ENCODE measurements at regions not wholly inside any gene's neighbourhood (a gene's known extent, or its start where the extent isn't known, plus 50 kb on each side); places are given as distances from the start of the nearest gene placed in this dataset.

- no peak for DNase-seq
- H3K9me3 ChIP-seq = no peaks in the 10 kb centered on the region
- no peaks in the 10 kb centered on the region for H3K4me1 ChIP-seq (ENCODE audit: insufficient read depth)
- WGBS, 3 donors = 71 to 91% (median 91%) methylated on average over 2 of the region's 2 CpGs
- TF ChIP-seq CTCF (IDR thresholded peaks at IDR 0.05) (no peak), EP300 (IDR thresholded peaks at IDR 0.05) (no peak), POLR2A (IDR thresholded peaks at IDR 0.05) (no peak)
- H3K27ac ChIP-seq = no peak overlapping the region
- intact Hi-C loops (cut with DNase I) = no loop called here
- H3K4me3 ChIP-seq = no peak overlapping the region
- H3K36me3 ChIP-seq = no peaks in the 10 kb centered on the region
- H3K27me3 ChIP-seq = no peaks in the 10 kb centered on the region
These were observed 63.3 kb downstream of the DRD1 start for GRCh38 chr5:175380701-175381100.

DNA sequence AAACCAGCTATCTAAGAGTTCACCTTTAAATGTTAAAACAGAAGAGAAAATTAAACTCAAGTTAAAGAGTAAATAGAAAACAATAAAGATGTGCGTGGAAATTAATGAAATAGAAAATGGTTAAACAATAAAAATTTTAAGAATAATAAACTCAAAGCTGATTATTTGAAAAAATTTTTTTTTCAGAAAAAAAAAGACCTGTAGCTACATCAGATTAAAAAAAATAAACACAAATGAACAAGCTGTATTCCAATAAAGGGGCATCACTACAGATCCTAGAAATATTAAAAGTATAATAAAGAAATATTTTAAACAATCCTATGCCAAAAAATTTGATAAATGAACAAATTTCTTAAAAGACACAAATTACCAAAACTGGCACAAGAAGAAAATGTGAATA is 64.1 kb downstream of the DRD1 start:
- no peaks in the 10 kb centered on the region for H3K4me1 ChIP-seq (ENCODE audit: insufficient read depth)
- H3K27ac ChIP-seq = no peak overlapping the region
- intact Hi-C loops (cut with DNase I) = no loop called here
- no peaks in the 10 kb centered on the region for H3K9me3 ChIP-seq
- no peak overlapping the region for H3K4me3 ChIP-seq
- 0 to 45% (median 0%) methylated on average over 1 of the region's 1 CpG for WGBS, 3 donors
- DNase-seq = no peak
- no peak for TF ChIP-seq POLR2A (IDR thresholded peaks at IDR 0.05)
- no peak for TF ChIP-seq CTCF (IDR thresholded peaks at IDR 0.05)
- no peak for TF ChIP-seq EP300 (IDR thresholded peaks at IDR 0.05)
- H3K36me3 ChIP-seq = no peaks in the 10 kb centered on the region
- H3K27me3 ChIP-seq = no peaks in the 10 kb centered on the region

- intact Hi-C loops (cut with DNase I) = no loop called here
- H3K9me3 ChIP-seq = no peaks in the 10 kb centered on the region
- 4 to 13% (median 9%) methylated on average over 5 of the region's 5 CpGs for WGBS, 3 donors
- TF ChIP-seq POLR2A (IDR thresholded peaks at IDR 0.05) (no peak), EP300 (IDR thresholded peaks at IDR 0.05) (no peak), CTCF (IDR thresholded peaks at IDR 0.05) (no peak)
- H3K4me3 ChIP-seq = no peak overlapping the region
- no peaks in the 10 kb centered on the region for H3K36me3 ChIP-seq
- no peaks in the 10 kb centered on the region for H3K27me3 ChIP-seq
- H3K4me1 ChIP-seq (ENCODE audit: insufficient read depth) = no peaks in the 10 kb centered on the region
- no peak for DNase-seq
- no peak overlapping the region for H3K27ac ChIP-seq
These were observed 65.4 kb downstream of the DRD1 start for GRCh38 chr5:175378444-175379028.

DNA sequence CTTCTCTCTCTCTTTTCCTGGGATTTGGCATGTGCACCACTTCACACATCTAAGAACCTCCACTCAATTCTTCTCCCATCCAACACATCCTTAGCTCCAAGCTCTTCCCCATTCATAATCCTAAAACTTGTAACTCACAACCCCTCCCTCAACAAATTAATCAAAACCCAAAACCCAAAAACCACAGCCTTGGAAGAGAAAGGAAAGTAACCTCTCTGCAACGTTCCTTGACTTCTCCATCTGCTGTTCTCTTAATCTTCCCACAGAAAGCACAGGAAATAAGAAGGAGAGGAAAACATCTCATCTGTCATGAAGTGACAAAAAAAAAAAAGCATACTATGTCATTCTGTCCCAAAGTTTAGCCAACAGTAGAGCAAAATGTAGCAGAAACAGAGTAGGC is 66.2 kb downstream of the DRD1 start:
- H3K27me3 ChIP-seq = no peaks in the 10 kb centered on the region
- no peaks in the 10 kb centered on the region for H3K36me3 ChIP-seq
- TF ChIP-seq EP300 (IDR thresholded peaks at IDR 0.05) (no peak), CTCF (IDR thresholded peaks at IDR 0.05) (no peak), POLR2A (IDR thresholded peaks at IDR 0.05) (no peak)
- no peaks in the 10 kb centered on the region for H3K4me1 ChIP-seq (ENCODE audit: insufficient read depth)
- whole genome bisulfite sequencing, 3 donors = 19 to 33% (median 23%) methylated on average over 1 of the region's 1 CpG
- intact Hi-C loops (cut with DNase I) = no loop called here
- H3K27ac ChIP-seq = no peak overlapping the region
- H3K9me3 ChIP-seq = no peaks in the 10 kb centered on the region
- no peak overlapping the region for H3K4me3 ChIP-seq
- no peak for DNase-seq

All from ovary (tissue), 7 donors.